ENCODE measurements at regions not wholly inside any gene's neighbourhood (a gene's known extent, or its start where the extent isn't known, plus 50 kb on each side); places are given as distances from the start of the nearest gene placed in this dataset.

DNA sequence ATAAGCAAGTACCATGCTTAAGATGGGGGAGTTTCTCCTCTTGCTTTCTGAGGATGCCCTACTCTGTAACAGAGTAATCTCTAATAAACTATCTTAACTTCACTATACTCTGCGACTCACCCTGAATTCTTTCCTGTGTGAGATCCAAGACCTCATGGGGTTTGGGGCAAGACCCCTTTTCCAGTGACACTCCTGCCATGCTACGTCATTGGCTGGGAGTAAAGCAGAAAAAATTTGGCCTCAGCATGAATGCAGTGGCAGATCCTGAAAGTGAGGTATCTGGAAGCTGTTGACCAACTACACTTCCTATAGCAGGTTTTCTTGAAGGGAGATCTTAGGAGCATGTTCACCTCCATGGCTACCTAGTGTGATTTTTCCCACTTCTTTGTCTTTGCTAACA, 109.1 kb upstream of the MED14 start (continued):
- TF ChIP-seq, protein P1, sequence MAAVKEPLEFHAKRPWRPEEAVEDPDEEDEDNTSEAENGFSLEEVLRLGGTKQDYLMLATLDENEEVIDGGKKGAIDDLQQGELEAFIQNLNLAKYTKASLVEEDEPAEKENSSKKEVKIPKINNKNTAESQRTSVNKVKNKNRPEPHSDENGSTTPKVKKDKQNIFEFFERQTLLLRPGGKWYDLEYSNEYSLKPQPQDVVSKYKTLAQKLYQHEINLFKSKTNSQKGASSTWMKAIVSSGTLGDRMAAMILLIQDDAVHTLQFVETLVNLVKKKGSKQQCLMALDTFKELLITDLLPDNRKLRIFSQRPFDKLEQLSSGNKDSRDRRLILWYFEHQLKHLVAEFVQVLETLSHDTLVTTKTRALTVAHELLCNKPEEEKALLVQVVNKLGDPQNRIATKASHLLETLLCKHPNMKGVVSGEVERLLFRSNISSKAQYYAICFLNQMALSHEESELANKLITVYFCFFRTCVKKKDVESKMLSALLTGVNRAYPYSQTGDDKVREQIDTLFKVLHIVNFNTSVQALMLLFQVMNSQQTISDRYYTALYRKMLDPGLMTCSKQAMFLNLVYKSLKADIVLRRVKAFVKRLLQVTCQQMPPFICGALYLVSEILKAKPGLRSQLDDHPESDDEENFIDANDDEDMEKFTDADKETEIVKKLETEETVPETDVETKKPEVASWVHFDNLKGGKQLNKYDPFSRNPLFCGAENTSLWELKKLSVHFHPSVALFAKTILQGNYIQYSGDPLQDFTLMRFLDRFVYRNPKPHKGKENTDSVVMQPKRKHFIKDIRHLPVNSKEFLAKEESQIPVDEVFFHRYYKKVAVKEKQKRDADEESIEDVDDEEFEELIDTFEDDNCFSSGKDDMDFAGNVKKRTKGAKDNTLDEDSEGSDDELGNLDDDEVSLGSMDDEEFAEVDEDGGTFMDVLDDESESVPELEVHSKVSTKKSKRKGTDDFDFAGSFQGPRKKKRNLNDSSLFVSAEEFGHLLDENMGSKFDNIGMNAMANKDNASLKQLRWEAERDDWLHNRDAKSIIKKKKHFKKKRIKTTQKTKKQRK (IDR thresholded peaks at IDR 0.05; ENCODE audit: low read depth, low read length), result no peak
- TF ChIP-seq BMI1 (IDR thresholded peaks at IDR 0.05; ENCODE audit: borderline replicate concordance), result no peak
- no peak for TF ChIP-seq EZH2 (IDR thresholded peaks at IDR 0.05; ENCODE audit: borderline replicate concordance, control insufficient read depth, low read depth, low read length)

DNA sequence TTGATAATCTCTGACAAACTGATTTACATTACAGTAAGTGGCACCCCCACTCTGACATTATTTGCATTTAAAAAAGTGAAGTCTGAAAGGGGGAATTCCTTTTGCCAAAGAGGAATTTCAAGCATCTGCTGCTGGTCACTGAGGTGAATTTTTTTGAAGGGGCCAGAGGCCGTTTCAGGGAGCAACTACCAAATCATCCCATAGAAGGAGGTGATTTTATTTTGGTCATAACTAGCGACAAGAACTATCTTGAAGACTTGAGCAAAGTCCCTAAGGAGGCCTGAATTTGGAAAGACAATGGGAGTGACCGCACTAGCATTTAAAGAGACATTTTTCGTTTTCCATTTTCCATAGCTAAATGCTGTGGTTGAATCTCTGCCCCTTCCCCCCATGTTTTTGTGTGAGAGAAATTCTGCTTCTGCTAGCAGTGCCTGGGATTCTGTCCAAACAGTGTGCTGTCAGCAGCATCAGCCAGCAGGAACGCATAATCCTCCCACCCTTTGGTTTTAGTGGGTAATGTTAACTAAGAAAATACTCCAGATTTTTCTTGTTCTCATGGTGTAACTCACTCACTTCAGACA, 110.1 kb upstream of the MED14 start:
- FAIRE-seq (no peak), ATAC-seq (no peak), DNase-seq (ENCODE audit: low read depth, low spot score) (no peak)
- intact Hi-C loops (cut with micrococcal nuclease; ENCODE audit: unreplicated experiment) (no loop called here), in situ Hi-C loops (cut with MboI) (no loop called here)
- no peaks in the 10 kb centered on the region for H3K4me1 ChIP-seq (ENCODE audit: control insufficient read depth, insufficient read depth, low read length)
- H3K27me3 ChIP-seq (replicated peaks in 1 of 2; ENCODE audit: control insufficient read depth in 2 of 2, insufficient read depth in 2 of 2, low read length in 1 of 2), result no peaks in the 10 kb centered on the region
- ChIA-PET POLR2A (no interaction called here), SMC1A (ENCODE audit: uncharacterized antibody, unreplicated experiment) (no interaction called here), RAD21 (ENCODE audit: unreplicated experiment) (no interaction called here), CTCF (no interaction called here)
- BruUV-seq (replicated peaks), result no TSS peak
- H3K9me3 ChIP-seq (replicated peaks; ENCODE audit: control insufficient read depth, insufficient read depth, low read length), result peaks cover 16% of the 10 kb centered on the region
- WGBS (ENCODE audit: insufficient coverage, insufficient replicate concordance, low lambda C conversion rate, missing lambda C conversion rate), result 13% methylated on average over 5 of the region's 5 CpGs
- H3K79me2 ChIP-seq (ENCODE audit: control insufficient read depth, insufficient read depth, low read length), result no peaks in the 10 kb centered on the region
- peak overlapping the region; percentile 20; the same call in 1 of the 2 replicates for H3K27ac ChIP-seq (ENCODE audit: control insufficient read depth, insufficient read depth)
- H3K4me3 ChIP-seq, result no peak overlapping the region
- no peak overlapping the region for H3K9ac ChIP-seq (ENCODE audit: control insufficient read depth, insufficient read depth, low read length)
- no peaks in the 10 kb centered on the region for H3K36me3 ChIP-seq (ENCODE audit: control insufficient read depth in 2 of 2, insufficient read depth in 2 of 2, low read length in 1 of 2)
- no peak overlapping the region for H2AFZ ChIP-seq (ENCODE audit: control insufficient read depth, low read depth, low read length)
- no peaks in the 10 kb centered on the region for H4K20me1 ChIP-seq (ENCODE audit: control insufficient read depth, insufficient read depth)
- peak overlapping the region; percentile 44; the same call in 1 of the 2 replicates for H3K4me2 ChIP-seq (ENCODE audit: control insufficient read depth, insufficient read depth)
- TF ChIP-seq, protein P2, sequence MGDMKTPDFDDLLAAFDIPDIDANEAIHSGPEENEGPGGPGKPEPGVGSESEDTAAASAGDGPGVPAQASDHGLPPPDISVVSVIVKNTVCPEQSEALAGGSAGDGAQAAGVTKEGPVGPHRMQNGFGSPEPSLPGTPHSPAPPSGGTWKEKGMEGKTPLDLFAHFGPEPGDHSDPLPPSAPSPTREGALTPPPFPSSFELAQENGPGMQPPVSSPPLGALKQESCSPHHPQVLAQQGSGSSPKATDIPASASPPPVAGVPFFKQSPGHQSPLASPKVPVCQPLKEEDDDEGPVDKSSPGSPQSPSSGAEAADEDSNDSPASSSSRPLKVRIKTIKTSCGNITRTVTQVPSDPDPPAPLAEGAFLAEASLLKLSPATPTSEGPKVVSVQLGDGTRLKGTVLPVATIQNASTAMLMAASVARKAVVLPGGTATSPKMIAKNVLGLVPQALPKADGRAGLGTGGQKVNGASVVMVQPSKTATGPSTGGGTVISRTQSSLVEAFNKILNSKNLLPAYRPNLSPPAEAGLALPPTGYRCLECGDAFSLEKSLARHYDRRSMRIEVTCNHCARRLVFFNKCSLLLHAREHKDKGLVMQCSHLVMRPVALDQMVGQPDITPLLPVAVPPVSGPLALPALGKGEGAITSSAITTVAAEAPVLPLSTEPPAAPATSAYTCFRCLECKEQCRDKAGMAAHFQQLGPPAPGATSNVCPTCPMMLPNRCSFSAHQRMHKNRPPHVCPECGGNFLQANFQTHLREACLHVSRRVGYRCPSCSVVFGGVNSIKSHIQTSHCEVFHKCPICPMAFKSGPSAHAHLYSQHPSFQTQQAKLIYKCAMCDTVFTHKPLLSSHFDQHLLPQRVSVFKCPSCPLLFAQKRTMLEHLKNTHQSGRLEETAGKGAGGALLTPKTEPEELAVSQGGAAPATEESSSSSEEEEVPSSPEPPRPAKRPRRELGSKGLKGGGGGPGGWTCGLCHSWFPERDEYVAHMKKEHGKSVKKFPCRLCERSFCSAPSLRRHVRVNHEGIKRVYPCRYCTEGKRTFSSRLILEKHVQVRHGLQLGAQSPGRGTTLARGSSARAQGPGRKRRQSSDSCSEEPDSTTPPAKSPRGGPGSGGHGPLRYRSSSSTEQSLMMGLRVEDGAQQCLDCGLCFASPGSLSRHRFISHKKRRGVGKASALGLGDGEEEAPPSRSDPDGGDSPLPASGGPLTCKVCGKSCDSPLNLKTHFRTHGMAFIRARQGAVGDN (IDR thresholded peaks at IDR 0.05), result no peak
- TF ChIP-seq MXI1 (IDR thresholded peaks at IDR 0.05; ENCODE audit: low read depth, low read length), result no peak
- no peak for TF ChIP-seq PAX5 (IDR thresholded peaks at IDR 0.05; ENCODE audit: borderline replicate concordance, low read depth, low read length)
- no peak for TF ChIP-seq ATF2 (IDR thresholded peaks at IDR 0.05; ENCODE audit: low read length)
- no peak for TF ChIP-seq PKNOX1 (IDR thresholded peaks at IDR 0.05)
- no peak for TF ChIP-seq ZZZ3 (IDR thresholded peaks at IDR 0.05; ENCODE audit: control insufficient read depth, insufficient read length, low read depth)
- TF ChIP-seq POU2F2 (IDR thresholded peaks at IDR 0.05; ENCODE audit: borderline replicate concordance, low read depth, low read length), result no peak
- TF ChIP-seq SP1 (IDR thresholded peaks at IDR 0.05; ENCODE audit: low read depth, low read length), result no peak
